ENCODE measurements at regions not wholly inside any gene's neighbourhood (a gene's known extent, or its start where the extent isn't known, plus 50 kb on each side); places are given as distances from the start of the nearest gene placed in this dataset.

DNA sequence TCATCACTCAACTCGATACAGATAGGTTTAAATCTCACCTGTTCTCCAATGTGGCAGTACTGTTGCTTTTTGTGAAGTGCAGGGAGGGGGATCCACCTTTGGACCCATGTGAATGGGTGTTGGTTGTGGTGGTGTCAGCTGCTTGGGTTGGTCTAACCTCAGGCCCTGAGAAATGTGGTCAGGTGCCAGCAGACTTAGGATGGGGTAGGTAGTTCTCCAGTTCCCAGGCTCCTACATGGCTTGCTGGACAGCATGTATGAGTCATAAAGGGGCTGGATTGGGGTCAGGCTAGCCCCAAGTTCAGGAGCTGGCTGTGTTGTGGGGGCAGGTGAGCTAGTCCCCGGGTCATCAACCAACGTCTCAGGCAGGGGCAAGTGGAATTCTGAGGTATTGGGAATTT is 472.6 kb upstream of the CNTNAP2 start:
- TF ChIP-seq, protein P1, sequence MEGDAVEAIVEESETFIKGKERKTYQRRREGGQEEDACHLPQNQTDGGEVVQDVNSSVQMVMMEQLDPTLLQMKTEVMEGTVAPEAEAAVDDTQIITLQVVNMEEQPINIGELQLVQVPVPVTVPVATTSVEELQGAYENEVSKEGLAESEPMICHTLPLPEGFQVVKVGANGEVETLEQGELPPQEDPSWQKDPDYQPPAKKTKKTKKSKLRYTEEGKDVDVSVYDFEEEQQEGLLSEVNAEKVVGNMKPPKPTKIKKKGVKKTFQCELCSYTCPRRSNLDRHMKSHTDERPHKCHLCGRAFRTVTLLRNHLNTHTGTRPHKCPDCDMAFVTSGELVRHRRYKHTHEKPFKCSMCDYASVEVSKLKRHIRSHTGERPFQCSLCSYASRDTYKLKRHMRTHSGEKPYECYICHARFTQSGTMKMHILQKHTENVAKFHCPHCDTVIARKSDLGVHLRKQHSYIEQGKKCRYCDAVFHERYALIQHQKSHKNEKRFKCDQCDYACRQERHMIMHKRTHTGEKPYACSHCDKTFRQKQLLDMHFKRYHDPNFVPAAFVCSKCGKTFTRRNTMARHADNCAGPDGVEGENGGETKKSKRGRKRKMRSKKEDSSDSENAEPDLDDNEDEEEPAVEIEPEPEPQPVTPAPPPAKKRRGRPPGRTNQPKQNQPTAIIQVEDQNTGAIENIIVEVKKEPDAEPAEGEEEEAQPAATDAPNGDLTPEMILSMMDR (IDR thresholded peaks at IDR 0.05; ENCODE audit: low read depth, low read length): no peak
- no peak for TF ChIP-seq EZH2phosphoT487 (IDR thresholded peaks at IDR 0.05; ENCODE audit: low read depth)
